ENCODE measurements at regions not wholly inside any gene's neighbourhood (a gene's known extent, or its start where the extent isn't known, plus 50 kb on each side); places are given as distances from the start of the nearest gene placed in this dataset.
"Not testable (repeated sequence)": the region's sequence is repeated elsewhere in the genome, so short reads cannot be mapped to it uniquely, and the experiment has no call there.

- Histone ChIP-seq H3K4me3 (no peak overlapping the region), H3K27ac (no peak overlapping the region), H3K36me3 (ENCODE audit: insufficient read depth in 1 of 2, low read depth in 1 of 2) (no peaks in the 10 kb centered on the region), H3K27me3 (ENCODE audit: insufficient read depth in 3 of 3, low read length in 2 of 3) (no peaks in the 10 kb centered on the region), H3K4me1 (no peaks in the 10 kb centered on the region), H3K9me3 (no peaks in the 10 kb centered on the region)
- no peak for ATAC-seq
- no peak for TF ChIP-seq CTCF (IDR thresholded peaks at IDR 0.05)
- DNase-seq = no peak
- WGBS, 3 donors = 89 to 98% (median 96%) methylated on average over 2 of the region's 2 CpGs
- intact Hi-C loops (cut with DNase I) = no loop called here
These were observed 153.4 kb upstream of the PFN2 start for GRCh38 chr3:150124142-150124541.

- H3K36me3 ChIP-seq (ENCODE audit: insufficient read depth in 1 of 2, low read depth in 1 of 2); H3K27ac ChIP-seq; H3K4me3 ChIP-seq; H3K4me1 ChIP-seq; DNase-seq; ATAC-seq; H3K9me3 ChIP-seq; intact Hi-C loops (cut with DNase I); H3K27me3 ChIP-seq (ENCODE audit: insufficient read depth in 3 of 3, low read length in 2 of 3): not testable (repeated sequence)
- WGBS, 3 donors = 62 to 73% (median 68%) methylated on average over 2 of the region's 2 CpGs
These were observed 152.6 kb upstream of the PFN2 start for GRCh38 chr3:150123249-150123648.

GRCh38 chr3:150118219-150118618 lies 147.5 kb upstream of the PFN2 start:
- no peaks in the 10 kb centered on the region for H3K9me3 ChIP-seq
- H3K4me3 ChIP-seq = no peak overlapping the region
- H3K27me3 ChIP-seq (ENCODE audit: insufficient read depth in 3 of 3, low read length in 2 of 3) = no peaks in the 10 kb centered on the region
- 26 to 62% (median 39%) methylated on average over 1 of the region's 1 CpG for WGBS, 3 donors
- H3K36me3 ChIP-seq (ENCODE audit: insufficient read depth in 1 of 2, low read depth in 1 of 2) = no peaks in the 10 kb centered on the region
- H3K27ac ChIP-seq = no peak overlapping the region
- ATAC-seq (peak; percentile 77 to 96 (median 88)), DNase-seq (no peak)
- peaks cover 6% of the 10 kb centered on the region for H3K4me1 ChIP-seq
- intact Hi-C loops (cut with DNase I) = no loop called here
- TF ChIP-seq CTCF (IDR thresholded peaks at IDR 0.05) = no peak

GRCh38 chr3:150117076-150117475 lies 146.4 kb upstream of the PFN2 start:
- H3K4me1 ChIP-seq = peaks cover 6% of the 10 kb centered on the region
- DNase-seq = no peak
- no peak for TF ChIP-seq CTCF (IDR thresholded peaks at IDR 0.05)
- H3K36me3 ChIP-seq (ENCODE audit: insufficient read depth in 1 of 2, low read depth in 1 of 2) = no peaks in the 10 kb centered on the region
- H3K9me3 ChIP-seq = no peaks in the 10 kb centered on the region
- H3K4me3 ChIP-seq = no peak overlapping the region
- intact Hi-C loops (cut with DNase I) = no loop called here
- ATAC-seq = no peak
- 95 to 100% (median 96%) methylated on average over 1 of the region's 1 CpG for WGBS, 3 donors
- no peaks in the 10 kb centered on the region for H3K27me3 ChIP-seq (ENCODE audit: insufficient read depth in 3 of 3, low read length in 2 of 3)
- no peak overlapping the region for H3K27ac ChIP-seq

GRCh38 chr3:150116196-150116595 lies 145.5 kb upstream of the PFN2 start:
- peaks cover 6% of the 10 kb centered on the region for H3K4me1 ChIP-seq
- intact Hi-C loops (cut with DNase I) = no loop called here
- H3K4me3 ChIP-seq = no peak overlapping the region
- DNase-seq (no peak), ATAC-seq (no peak)
- no peak for TF ChIP-seq CTCF (IDR thresholded peaks at IDR 0.05)
- no peaks in the 10 kb centered on the region for H3K27me3 ChIP-seq (ENCODE audit: insufficient read depth in 3 of 3, low read length in 2 of 3)
- H3K27ac ChIP-seq = no peak overlapping the region
- no peaks in the 10 kb centered on the region for H3K9me3 ChIP-seq
- WGBS, 3 donors = 54 to 67% (median 64%) methylated on average over 4 of the region's 4 CpGs
- H3K36me3 ChIP-seq (ENCODE audit: insufficient read depth in 1 of 2, low read depth in 1 of 2) = no peaks in the 10 kb centered on the region

Data from psoas muscle (tissue), 7 donors.